BE2C (cell line): ENCODE measurements at regions not wholly inside any gene's neighbourhood (a gene's known extent, or its start where the extent isn't known, plus 50 kb on each side); places are given as distances from the start of the nearest gene placed in this dataset.

Experiments used
- DNase-seq: peaks from one replicate; pipeline ENCODE4 v3.0.0-alpha.2; 2020
- H3K27me3 ChIP-seq: fragments of 250-450 bp; sonication (Bioruptor Pico); 2 replicates; pipeline ENCODE4 v1.5.1; 2020; ENCODE audit warnings: mild to moderate bottlenecking
- H3K36me3 ChIP-seq: fragments of 250-450 bp; sonication (Bioruptor Pico); 2 replicates; pipeline ENCODE4 v1.5.1; 2020; ENCODE audit warnings: mild to moderate bottlenecking
- H3K4me1 ChIP-seq: fragments of 250-450 bp; sonication (Bioruptor Pico); 2 replicates; pipeline ENCODE4 v1.5.1; 2020
- H3K4me3 ChIP-seq: 2 replicates; pipeline ENCODE4 v1.5.1; 2011; ENCODE audit warnings: low read depth, low read length
- H3K9me3 ChIP-seq: fragments of 250-450 bp; sonication (Bioruptor Pico); 2 replicates; pipeline ENCODE4 v1.5.1; 2020
- TF ChIP-seq, protein P1 (sequence below): IDR thresholded peaks from 2 replicates; pipeline ENCODE4 v1.5.1; 2012; ENCODE audit warnings: mild to moderate bottlenecking, low read depth, low read length

DNA sequence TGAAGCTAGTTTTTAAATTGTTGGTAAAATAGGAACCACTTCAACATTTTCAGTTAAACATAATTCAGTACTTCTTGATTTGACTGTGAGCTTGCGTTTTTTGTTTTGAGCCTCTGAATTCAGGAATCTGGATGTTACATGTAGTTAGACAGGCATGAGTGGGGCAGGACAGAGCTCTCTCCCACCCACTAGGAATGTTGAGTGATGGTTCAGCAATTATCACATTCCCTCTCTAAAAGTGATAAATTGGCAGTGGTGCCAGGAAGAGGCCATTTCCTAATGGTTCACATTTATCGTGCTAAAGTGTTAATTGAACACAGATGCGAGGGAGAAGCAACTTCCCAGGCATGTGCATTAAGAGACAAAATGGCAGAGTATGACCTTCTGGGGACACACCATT, 465.5 kb upstream of the HTR1E start:
- DNase-seq = no peak
- H3K27me3 ChIP-seq = no peaks in the 10 kb centered on the region
- H3K36me3 ChIP-seq = no peaks in the 10 kb centered on the region
- no peaks in the 10 kb centered on the region for H3K4me1 ChIP-seq
- H3K9me3 ChIP-seq = no peaks in the 10 kb centered on the region
- H3K4me3 ChIP-seq = no peak overlapping the region
- TF ChIP-seq, protein P1, sequence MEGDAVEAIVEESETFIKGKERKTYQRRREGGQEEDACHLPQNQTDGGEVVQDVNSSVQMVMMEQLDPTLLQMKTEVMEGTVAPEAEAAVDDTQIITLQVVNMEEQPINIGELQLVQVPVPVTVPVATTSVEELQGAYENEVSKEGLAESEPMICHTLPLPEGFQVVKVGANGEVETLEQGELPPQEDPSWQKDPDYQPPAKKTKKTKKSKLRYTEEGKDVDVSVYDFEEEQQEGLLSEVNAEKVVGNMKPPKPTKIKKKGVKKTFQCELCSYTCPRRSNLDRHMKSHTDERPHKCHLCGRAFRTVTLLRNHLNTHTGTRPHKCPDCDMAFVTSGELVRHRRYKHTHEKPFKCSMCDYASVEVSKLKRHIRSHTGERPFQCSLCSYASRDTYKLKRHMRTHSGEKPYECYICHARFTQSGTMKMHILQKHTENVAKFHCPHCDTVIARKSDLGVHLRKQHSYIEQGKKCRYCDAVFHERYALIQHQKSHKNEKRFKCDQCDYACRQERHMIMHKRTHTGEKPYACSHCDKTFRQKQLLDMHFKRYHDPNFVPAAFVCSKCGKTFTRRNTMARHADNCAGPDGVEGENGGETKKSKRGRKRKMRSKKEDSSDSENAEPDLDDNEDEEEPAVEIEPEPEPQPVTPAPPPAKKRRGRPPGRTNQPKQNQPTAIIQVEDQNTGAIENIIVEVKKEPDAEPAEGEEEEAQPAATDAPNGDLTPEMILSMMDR = no peak

DNA sequence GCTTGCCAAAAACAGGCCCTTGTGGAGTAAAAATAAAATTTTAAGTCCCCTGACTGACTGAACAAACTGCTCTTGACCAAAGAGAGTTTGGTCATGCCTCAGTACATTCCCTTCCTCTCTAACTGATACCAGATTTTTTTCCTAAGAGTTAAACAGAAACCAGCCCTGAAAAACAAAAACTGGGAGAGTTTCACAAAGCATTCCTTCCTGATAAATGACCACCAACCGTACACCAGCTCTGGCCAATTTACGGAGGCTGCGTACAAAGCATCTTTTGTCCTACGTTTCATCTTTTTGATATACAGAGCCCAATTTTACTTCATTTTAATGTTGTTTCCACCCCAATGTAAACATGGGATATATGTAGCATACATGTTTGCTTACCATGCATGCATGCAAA, 477.4 kb upstream of the HTR1E start:
- H3K9me3 ChIP-seq = 0 out of 2 replicates have a peak, but pooled peaks cover 3% of the 10 kb centered on the region
- H3K27me3 ChIP-seq = no peaks in the 10 kb centered on the region
- DNase-seq = no peak
- TF ChIP-seq, protein P1 = no peak
- no peaks in the 10 kb centered on the region; the same call in 1 of the 2 replicates for H3K4me1 ChIP-seq
- no peaks in the 10 kb centered on the region for H3K36me3 ChIP-seq
- H3K4me3 ChIP-seq = no peak overlapping the region

- H3K36me3 ChIP-seq = no peaks in the 10 kb centered on the region
- no peaks in the 10 kb centered on the region for H3K9me3 ChIP-seq
- no peaks in the 10 kb centered on the region for H3K27me3 ChIP-seq
- H3K4me3 ChIP-seq = no peak overlapping the region
- DNase-seq = no peak
- no peaks in the 10 kb centered on the region; the same call in 1 of the 2 replicates for H3K4me1 ChIP-seq
- TF ChIP-seq, protein P1 = no peak
Measured at GRCh38 chr6:86456821-86457220, 480.5 kb upstream of the HTR1E start.

GRCh38 chr6:86453232-86453631, 484.1 kb upstream of the HTR1E start:
- Histone ChIP-seq H3K4me3 (no peak overlapping the region), H3K4me1 (no peaks in the 10 kb centered on the region; the same call in 1 of the 2 replicates), H3K36me3 (no peaks in the 10 kb centered on the region), H3K27me3 (no peaks in the 10 kb centered on the region), H3K9me3 (no peaks in the 10 kb centered on the region)
- TF ChIP-seq, protein P1 = no peak
- no peak for DNase-seq

GRCh38 chr6:86448398-86448797, 488.9 kb upstream of the HTR1E start:
- Histone ChIP-seq H3K27me3 (no peaks in the 10 kb centered on the region), H3K36me3 (no peaks in the 10 kb centered on the region), H3K4me3 (no peak overlapping the region), H3K4me1 (no peaks in the 10 kb centered on the region), H3K9me3 (no peaks in the 10 kb centered on the region)
- TF ChIP-seq, protein P1 = no peak
- no peak for DNase-seq

DNA sequence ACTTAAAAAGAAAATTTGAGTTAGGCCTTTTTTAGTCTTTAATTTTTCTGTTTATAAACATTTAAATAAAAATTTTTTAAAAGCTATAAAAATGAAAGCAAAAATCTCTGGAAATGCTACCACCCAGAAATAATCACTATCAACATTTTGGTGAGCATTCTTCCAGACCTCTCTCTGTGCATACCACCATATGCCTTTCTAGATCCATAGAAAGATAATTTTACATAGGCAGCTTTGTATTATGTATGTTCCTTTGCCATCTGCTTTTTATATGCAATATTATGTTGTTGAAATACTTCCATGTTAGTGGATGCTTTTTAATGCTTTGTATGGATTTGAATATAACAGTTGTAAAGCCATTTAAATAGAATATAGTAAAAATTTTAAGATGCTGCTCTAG, 496.7 kb upstream of the HTR1E start:
- TF ChIP-seq, protein P1 = no peak
- no peak for DNase-seq
- Histone ChIP-seq H3K4me3 (no peak overlapping the region), H3K27me3 (no peaks in the 10 kb centered on the region), H3K4me1 (peaks cover 14% of the 10 kb centered on the region), H3K9me3 (no peaks in the 10 kb centered on the region), H3K36me3 (no peaks in the 10 kb centered on the region)
